Ovary (tissue), 7 donors: ENCODE measurements at regions not wholly inside any gene's neighbourhood (a gene's known extent, or its start where the extent isn't known, plus 50 kb on each side); places are given as distances from the start of the nearest gene placed in this dataset.

Experiments used
- DNase-seq, 5 donors: peaks; one replicate each; pipeline ENCODE4 v3.0.0-alpha.2; 2019 to 2020
- H3K27ac ChIP-seq, 2 donors: fragments of 200-600 bp; one replicate each; pipeline versions ENCODE4 v1.5.1 to v1.8.0; 2019 to 2022
- H3K27me3 ChIP-seq: fragments of 200-600 bp; one replicate; pipeline ENCODE4 v1.8.0; 2022
- H3K36me3 ChIP-seq: fragments of 200-600 bp; sonication (generic); one replicate; pipeline ENCODE4 v1.5.1; 2019
- H3K4me1 ChIP-seq: one replicate; pipeline ENCODE4 v1.8.1; 2013; ENCODE audit warnings: mild to moderate bottlenecking, moderate library complexity; ENCODE audit not compliant: insufficient read depth
- H3K4me3 ChIP-seq: fragments of 200-600 bp; sonication (generic); one replicate; pipeline ENCODE4 v1.5.1; 2017
- H3K9me3 ChIP-seq, 2 donors: fragments of 200-600 bp in 1 of 2; sonication (generic) in 1 of 2; one replicate each; pipeline versions ENCODE4 v1.5.1 to v1.8.1; 2013 to 2019; ENCODE audit warnings: mild to moderate bottlenecking in 1 of 2, moderate library complexity in 1 of 2
- CTCF ChIP-seq, 3 donors: fragments of 450-650 bp in 2 of 3; fragments of 200-600 bp in 1 of 3; IDR thresholded peaks; one replicate each; pipeline versions ENCODE4 v1.5.1 to v1.8.0; 2016 to 2022; ENCODE audit warnings: antibody characterized with exemption in 3 of 3, mild to moderate bottlenecking in 1 of 3
- EP300 ChIP-seq: sonication (generic); formaldehyde crosslinking; IDR thresholded peaks from one replicate; pipeline ENCODE4 v1.6.1; 2017; ENCODE audit warnings: antibody characterized with exemption
- POLR2A ChIP-seq: fragments of 450-650 bp; IDR thresholded peaks from one replicate; pipeline ENCODE4 v1.6.1; 2017; ENCODE audit warnings: antibody characterized with exemption, mild to moderate bottlenecking, moderate library complexity
- WGBS, 3 donors: extraction: QIAGEN DNeasy Blood & Tissue Kit in 1 of 3; methylation state at CpG; one replicate each; pipeline versions ENCODE4 v1.1.5 to v1.1.7; 2013 to 2017; 5-methylcytosine and 5-hydroxymethylcytosine counted together
- intact Hi-C, 4 donors: fragments of 100-400 bp; cut with DNase I; formaldehyde crosslinking; loops; one replicate each; pipeline versions ENCODE4 v1.11.0 to v1.15.1; 2022 to 2023
- donor health status: DM: no; HTN: no; CAD: no; lungs with moderate emphysema.
- donor health status: DM: no; HTN: no; CAD: no.
- donor health status: Bipolar disorder and iron deficiency.
- donor health status: DM: no; HTN: no; CAD: no.
- donor health status: DM: yes; HTN: yes; CAD: no.

DNA sequence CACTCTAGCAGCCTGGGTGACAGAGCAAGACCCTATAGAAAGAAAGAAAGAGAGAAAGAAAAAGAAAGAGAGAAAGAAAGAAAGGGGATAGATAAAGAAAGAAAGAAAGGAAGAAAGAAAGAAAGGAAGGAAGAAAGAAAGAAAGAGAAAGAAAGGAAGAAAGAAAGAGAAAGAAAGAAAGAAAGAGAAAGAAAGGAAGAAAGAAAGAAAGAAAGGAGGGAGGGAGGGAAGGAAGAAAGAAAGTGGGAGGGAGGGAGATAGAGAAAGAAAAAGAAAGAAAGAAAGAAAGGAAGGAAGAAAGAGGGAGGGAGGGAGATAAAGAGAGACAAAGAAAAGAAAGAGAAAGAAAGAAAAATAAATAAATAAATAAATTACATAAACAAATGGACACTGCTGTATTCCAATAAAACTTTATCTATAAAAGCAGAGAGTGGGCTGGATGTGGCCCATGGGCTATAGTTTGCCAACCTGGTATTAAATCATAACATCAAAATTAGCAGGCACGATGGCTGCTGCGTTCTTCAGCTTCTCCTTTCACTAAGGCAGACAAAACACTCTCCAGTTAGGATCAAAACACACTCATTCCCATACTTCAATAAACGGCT is 165.0 kb downstream of the ZNF674 start:
- DNase-seq, result no peak
- 30 to 48% (median 37%) methylated on average over 3 of the region's 3 CpGs for WGBS, 3 donors
- H3K9me3 ChIP-seq, result no peaks in the 10 kb centered on the region
- no peaks in the 10 kb centered on the region for H3K36me3 ChIP-seq
- H3K27ac ChIP-seq, result no peak overlapping the region
- no peaks in the 10 kb centered on the region for H3K4me1 ChIP-seq
- intact Hi-C loops, result no loop called here
- H3K27me3 ChIP-seq, result no peaks in the 10 kb centered on the region
- no peak overlapping the region for H3K4me3 ChIP-seq
- no peak for TF ChIP-seq CTCF (IDR thresholded peaks at IDR 0.05)
- TF ChIP-seq POLR2A, result no peak
- no peak for TF ChIP-seq EP300

DNA sequence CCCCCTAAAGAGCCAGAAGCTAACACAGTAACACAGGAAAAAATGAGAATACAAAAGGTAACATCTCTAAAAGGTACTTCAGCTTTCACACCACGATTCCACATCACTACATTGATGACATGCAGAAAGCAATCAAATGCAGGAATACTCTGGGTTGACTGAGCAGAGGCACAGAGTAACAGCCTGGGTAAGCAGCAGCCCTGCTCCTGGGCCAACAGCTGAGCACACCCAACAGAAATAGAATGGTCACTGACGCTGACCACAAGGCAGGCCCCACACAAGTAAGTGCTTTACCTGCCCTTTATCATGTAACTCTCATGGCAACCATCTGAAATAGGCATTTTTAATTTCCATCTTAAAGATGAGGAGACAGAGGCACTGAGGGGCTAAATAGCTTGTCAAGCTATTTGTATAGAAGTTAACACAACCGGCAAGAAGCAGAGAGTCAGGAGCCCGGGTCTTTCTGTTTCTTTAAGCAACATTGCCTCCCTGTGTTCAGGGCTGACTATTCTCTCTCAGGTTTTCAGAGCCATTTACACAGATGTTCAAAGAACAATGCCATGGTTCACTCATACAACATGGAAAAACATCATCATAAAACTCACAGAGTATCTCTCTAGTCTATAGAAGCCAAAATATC is 168.9 kb downstream of the ZNF674 start:
- H3K27ac ChIP-seq, result no peak overlapping the region
- TF ChIP-seq EP300, result no peak
- TF ChIP-seq CTCF (IDR thresholded peaks at IDR 0.05), result no peak
- 30 to 43% (median 39%) methylated on average over 4 of the region's 4 CpGs for WGBS, 3 donors
- H3K9me3 ChIP-seq, result no peaks in the 10 kb centered on the region
- H3K4me3 ChIP-seq, result no peak overlapping the region
- H3K36me3 ChIP-seq, result no peaks in the 10 kb centered on the region
- H3K27me3 ChIP-seq, result no peaks in the 10 kb centered on the region
- intact Hi-C loops, result no loop called here
- no peak for DNase-seq
- H3K4me1 ChIP-seq, result no peaks in the 10 kb centered on the region

- Histone ChIP-seq H3K27me3 (no peaks in the 10 kb centered on the region), H3K4me3 (no peak overlapping the region), H3K27ac (no peak overlapping the region), H3K9me3 (no peaks in the 10 kb centered on the region), H3K36me3 (no peaks in the 10 kb centered on the region), H3K4me1 (no peaks in the 10 kb centered on the region)
- 69 to 78% (median 73%) methylated on average over 3 of the region's 3 CpGs for WGBS, 3 donors
- DNase-seq, result no peak
- no peak for TF ChIP-seq POLR2A
- no peak for TF ChIP-seq EP300
- TF ChIP-seq CTCF (IDR thresholded peaks at IDR 0.05), result no peak
- intact Hi-C loops, result no loop called here
Measured at GRCh38 chrX:46375831-46376230, 169.4 kb downstream of the ZNF674 start.

DNA sequence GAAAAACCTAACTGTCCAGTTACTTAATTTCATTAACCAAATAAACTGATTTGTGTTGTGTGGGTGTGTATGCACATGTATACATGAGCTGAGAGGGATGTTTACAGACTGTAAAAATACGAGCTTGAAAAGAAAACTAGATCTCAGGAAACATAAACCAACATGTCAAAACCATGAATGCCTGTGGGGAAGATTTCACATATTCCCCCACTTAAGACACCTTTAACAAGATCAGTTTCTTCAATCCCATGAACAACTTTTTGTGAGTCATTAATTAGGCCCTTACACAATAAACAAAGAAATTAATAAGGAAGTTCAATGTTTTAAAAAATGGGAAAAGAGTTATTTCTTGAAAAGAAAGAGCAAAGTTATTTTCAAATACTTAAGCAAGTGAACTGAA is 170.8 kb downstream of the ZNF674 start:
- H3K4me3 ChIP-seq, result no peak overlapping the region
- intact Hi-C loops, result no loop called here
- H3K27ac ChIP-seq, result no peak overlapping the region
- H3K36me3 ChIP-seq, result no peaks in the 10 kb centered on the region
- no peaks in the 10 kb centered on the region for H3K9me3 ChIP-seq
- WGBS, 3 donors, result 31 to 35% (median 33%) methylated on average over 1 of the region's 1 CpG
- TF ChIP-seq EP300, result no peak
- TF ChIP-seq POLR2A, result no peak
- no peak for TF ChIP-seq CTCF (IDR thresholded peaks at IDR 0.05)
- DNase-seq, result no peak
- H3K4me1 ChIP-seq, result no peaks in the 10 kb centered on the region
- no peaks in the 10 kb centered on the region for H3K27me3 ChIP-seq
